ENCODE measurements at regions not wholly inside any gene's neighbourhood (a gene's known extent, or its start where the extent isn't known, plus 50 kb on each side); places are given as distances from the start of the nearest gene placed in this dataset.

- no peak for DNase-seq (ENCODE audit: low read depth)
Observed at GRCh38 chr11:112465433-112466024, 204.9 kb upstream of the PLET1 start.

GRCh38 chr11:112467721-112468120 lies 207.1 kb upstream of the PLET1 start:
- no peak for DNase-seq (ENCODE audit: low read depth)

GRCh38 chr11:112469376-112469775 lies 208.7 kb upstream of the PLET1 start:
- no peak for DNase-seq (ENCODE audit: low read depth)

- no peak for DNase-seq (ENCODE audit: low read depth)
Observed at GRCh38 chr11:112470355-112470754, 209.7 kb upstream of the PLET1 start.

GRCh38 chr11:112471731-112472130 lies 211.1 kb upstream of the PLET1 start:
- no peak for DNase-seq (ENCODE audit: low read depth)

GRCh38 chr11:112477152-112477551 lies 216.5 kb upstream of the PLET1 start:
- DNase-seq (ENCODE audit: low read depth) = no peak

- no peak for DNase-seq (ENCODE audit: low read depth)
Observed at GRCh38 chr11:112477581-112478317, 217.1 kb upstream of the PLET1 start.

- no peak for DNase-seq (ENCODE audit: low read depth)
Observed at GRCh38 chr11:112478806-112479205, 218.1 kb upstream of the PLET1 start.

- DNase-seq (ENCODE audit: low read depth) = no peak
Observed at GRCh38 chr11:112481431-112481830, 220.8 kb upstream of the PLET1 start.

GRCh38 chr11:112481893-112482292 lies 221.2 kb upstream of the PLET1 start:
- no peak for DNase-seq (ENCODE audit: low read depth)

- no peak for DNase-seq (ENCODE audit: low read depth)
Observed at GRCh38 chr11:112485280-112485679, 224.6 kb upstream of the PLET1 start.

GRCh38 chr11:112497826-112498225 lies 237.2 kb upstream of the PLET1 start:
- DNase-seq (ENCODE audit: low read depth) = no peak

GRCh38 chr11:112498701-112499100 lies 238.0 kb upstream of the PLET1 start:
- DNase-seq (ENCODE audit: low read depth) = no peak

- no peak for DNase-seq (ENCODE audit: low read depth)
Observed at GRCh38 chr11:112499153-112499880, 238.7 kb upstream of the PLET1 start.

GRCh38 chr11:112499881-112500204 lies 239.2 kb upstream of the PLET1 start:
- no peak for DNase-seq (ENCODE audit: low read depth)

- no peak for DNase-seq (ENCODE audit: low read depth)
Observed at GRCh38 chr11:112503410-112503809, 242.8 kb upstream of the PLET1 start.

GRCh38 chr11:112504056-112504455 lies 243.4 kb upstream of the PLET1 start:
- no peak for DNase-seq (ENCODE audit: low read depth)

GRCh38 chr11:112506852-112507251 lies 246.2 kb upstream of the PLET1 start:
- DNase-seq (ENCODE audit: low read depth) = no peak

- no peak for DNase-seq (ENCODE audit: low read depth)
Observed at GRCh38 chr11:112507281-112507680, 246.6 kb upstream of the PLET1 start.

GRCh38 chr11:112508750-112509149 lies 248.1 kb upstream of the PLET1 start:
- DNase-seq (ENCODE audit: low read depth) = no peak

- DNase-seq (ENCODE audit: low read depth) = no peak
Observed at GRCh38 chr11:112509300-112509699, 248.6 kb upstream of the PLET1 start.

- no peak for DNase-seq (ENCODE audit: low read depth)
Observed at GRCh38 chr11:112511271-112511670, 250.6 kb upstream of the PLET1 start.

GRCh38 chr11:112511911-112512310 lies 251.3 kb upstream of the PLET1 start:
- no peak for DNase-seq (ENCODE audit: low read depth)

Data from HS-27A (cell line).